Neuron (in vitro differentiated cells): ENCODE measurements at regions not wholly inside any gene's neighbourhood (a gene's known extent, or its start where the extent isn't known, plus 50 kb on each side); places are given as distances from the start of the nearest gene placed in this dataset.

ENCODE experiments used
- H2AFZ ChIP-seq: one replicate; pipeline ENCODE4 v1.6.1; 2013; ENCODE audit warnings: low read depth, mild to moderate bottlenecking, inconsistent platforms, low read length, moderate library complexity
- H3K27me3 ChIP-seq: one replicate; pipeline ENCODE4 v1.6.1; 2013; ENCODE audit warnings: low read length; ENCODE audit not compliant: insufficient read depth
- H3K36me3 ChIP-seq: one replicate; pipeline ENCODE4 v1.6.1; 2013; ENCODE audit warnings: low read length; ENCODE audit not compliant: insufficient read depth
- H3K4me1 ChIP-seq: one replicate; pipeline ENCODE4 v1.6.1; 2013; ENCODE audit warnings: low read length; ENCODE audit not compliant: insufficient read depth
- H3K4me3 ChIP-seq: 2 replicates; pipeline ENCODE4 v1.5.1; 2013; ENCODE audit warnings: mild to moderate bottlenecking, low read length, moderate library complexity
- H3K9me3 ChIP-seq: one replicate; pipeline ENCODE4 v1.6.1; 2013; ENCODE audit warnings: low read length

DNA sequence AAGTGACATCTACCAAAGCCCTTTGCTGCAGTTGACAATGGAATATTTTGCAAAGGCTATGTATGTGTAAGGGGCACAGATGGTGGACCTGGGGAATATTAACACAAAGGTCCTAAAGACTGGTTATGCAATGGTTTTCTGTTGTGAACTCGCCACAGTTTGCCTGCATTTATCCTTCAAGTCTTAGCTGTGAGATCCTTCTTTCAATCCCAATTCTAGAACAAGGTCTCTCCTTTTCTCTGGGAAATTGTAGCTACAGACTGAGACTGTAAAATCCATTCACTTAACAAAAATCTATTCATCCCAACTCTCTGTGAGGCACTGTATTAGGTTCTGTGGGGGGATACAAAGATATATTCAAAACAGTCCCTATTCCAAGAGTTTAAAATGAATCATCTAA lies 250.4 kb downstream of the GPM6A start:
- Histone ChIP-seq H3K9me3 (no peaks in the 10 kb centered on the region), H3K27me3 (no peaks in the 10 kb centered on the region), H3K4me1 (peaks cover 4% of the 10 kb centered on the region), H3K4me3 (no peak overlapping the region), H2AFZ (peak overlapping the region; percentile 28), H3K36me3 (no peaks in the 10 kb centered on the region)

DNA sequence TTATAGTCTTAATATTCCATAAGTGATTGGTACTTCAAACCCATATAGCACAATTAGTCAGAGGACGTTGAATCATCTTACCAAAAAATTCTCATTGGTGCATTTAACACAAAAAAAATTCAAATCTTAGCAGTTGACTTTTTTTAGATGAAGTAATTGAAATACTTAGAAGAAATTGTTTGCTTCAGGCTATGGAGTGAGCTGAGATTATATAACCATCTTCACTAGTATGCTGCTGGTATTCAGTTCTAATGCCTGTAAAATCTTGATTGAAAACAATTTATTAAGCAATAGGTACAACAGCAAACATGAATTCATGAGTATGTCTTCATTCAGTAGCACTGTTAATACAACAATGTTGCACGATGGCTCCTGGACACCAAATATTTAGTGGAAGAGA lies 250.0 kb downstream of the GPM6A start:
- Histone ChIP-seq H3K27me3 (no peaks in the 10 kb centered on the region), H3K9me3 (no peaks in the 10 kb centered on the region), H3K36me3 (no peaks in the 10 kb centered on the region), H2AFZ (peak overlapping the region; percentile 28), H3K4me1 (peaks cover 4% of the 10 kb centered on the region), H3K4me3 (no peak overlapping the region)

DNA sequence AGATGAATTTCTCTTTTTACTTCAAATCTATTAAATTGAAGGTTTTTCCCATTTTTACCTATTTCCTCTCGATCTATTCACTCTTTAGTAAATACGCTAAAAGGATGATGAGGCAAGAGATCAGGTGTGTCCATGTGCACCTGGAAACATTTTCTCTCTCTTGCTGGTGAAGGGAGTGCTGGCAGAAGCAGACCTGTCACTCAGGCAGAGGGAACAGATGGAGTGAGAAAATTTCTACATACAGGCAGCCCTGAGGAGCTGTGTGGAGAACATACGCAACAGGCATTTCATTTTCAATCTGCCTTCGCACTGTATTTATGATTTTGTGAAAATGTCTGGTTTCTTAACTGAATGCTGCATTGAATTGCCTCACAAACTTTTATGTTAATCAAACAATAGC lies 249.5 kb downstream of the GPM6A start:
- H3K4me3 ChIP-seq = no peak overlapping the region
- H3K4me1 ChIP-seq = peaks cover 4% of the 10 kb centered on the region
- no peak overlapping the region for H2AFZ ChIP-seq
- H3K9me3 ChIP-seq = no peaks in the 10 kb centered on the region
- H3K27me3 ChIP-seq = no peaks in the 10 kb centered on the region
- no peaks in the 10 kb centered on the region for H3K36me3 ChIP-seq
